SK-N-MC (cell line): ENCODE measurements at regions not wholly inside any gene's neighbourhood (a gene's known extent, or its start where the extent isn't known, plus 50 kb on each side); places are given as distances from the start of the nearest gene placed in this dataset.

ENCODE experiments used
- EZH2 ChIP-seq: fragments of 200-600 bp; sonication (generic); IDR thresholded peaks from one replicate; pipeline ENCODE4 v1.6.1; 2017; ENCODE audit warnings: antibody characterized with exemption
- FOXP2 ChIP-seq: optimal IDR thresholded peaks from 2 replicates; pipeline ENCODE3; 2011; ENCODE audit warnings: mild to moderate bottlenecking, moderate library complexity; ENCODE audit not compliant: insufficient read depth; ENCODE audit errors: extremely low read length, control extremely low read depth
- POLR2AphosphoS5 ChIP-seq: IDR thresholded peaks from 2 replicates; pipeline ENCODE4 v1.6.1; 2012; ENCODE audit warnings: mild to moderate bottlenecking, low read depth, low read length, borderline replicate concordance

DNA sequence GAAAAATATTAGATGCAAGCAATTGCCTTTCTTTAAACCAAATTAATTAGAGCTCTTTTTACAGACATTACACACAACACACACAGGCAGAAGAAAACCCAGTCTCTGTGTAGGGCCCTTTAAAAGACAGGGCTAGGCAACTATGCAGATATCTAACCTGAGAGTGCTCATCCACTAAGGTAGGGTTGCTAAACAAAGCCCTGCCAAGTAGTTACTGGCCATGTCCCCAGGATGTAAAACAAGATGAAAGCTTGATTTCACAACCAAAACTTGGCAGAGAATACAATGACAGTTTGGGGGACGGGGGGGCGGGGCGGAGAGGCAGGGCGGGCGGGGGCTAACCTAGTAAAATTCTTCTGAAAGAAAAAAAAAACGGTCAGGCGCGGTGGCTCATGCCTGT, 669.0 kb upstream of the CA10 start:
- TF ChIP-seq EZH2: no peak
- no peak for TF ChIP-seq POLR2AphosphoS5
- TF ChIP-seq FOXP2: no peak
